ENCODE measurements at regions not wholly inside any gene's neighbourhood (a gene's known extent, or its start where the extent isn't known, plus 50 kb on each side); places are given as distances from the start of the nearest gene placed in this dataset.

- DNase-seq (ENCODE audit: low read depth) = no peak
These were observed 170.2 kb upstream of the SALL1 start for GRCh38 chr16:51321251-51321650.

- no peak for DNase-seq (ENCODE audit: low read depth)
These were observed 166.5 kb upstream of the SALL1 start for GRCh38 chr16:51317575-51317974.

GRCh38 chr16:51313198-51313597, 162.1 kb upstream of the SALL1 start:
- DNase-seq (ENCODE audit: low read depth) = no peak

- DNase-seq (ENCODE audit: low read depth) = no peak
These were observed 161.5 kb upstream of the SALL1 start for GRCh38 chr16:51312363-51313150.

GRCh38 chr16:51310159-51310558, 159.1 kb upstream of the SALL1 start:
- DNase-seq (ENCODE audit: low read depth) = no peak

GRCh38 chr16:51306886-51307595, 156.0 kb upstream of the SALL1 start:
- DNase-seq (ENCODE audit: low read depth) = peak; percentile 31

GRCh38 chr16:51306116-51306515, 155.0 kb upstream of the SALL1 start:
- DNase-seq (ENCODE audit: low read depth) = peak; percentile 55

GRCh38 chr16:51305337-51305736, 154.3 kb upstream of the SALL1 start:
- no peak for DNase-seq (ENCODE audit: low read depth)

- no peak for DNase-seq (ENCODE audit: low read depth)
These were observed 151.0 kb upstream of the SALL1 start for GRCh38 chr16:51302042-51302441.

- DNase-seq (ENCODE audit: low read depth) = no peak
These were observed 147.7 kb upstream of the SALL1 start for GRCh38 chr16:51298800-51299199.

- no peak for DNase-seq (ENCODE audit: low read depth)
These were observed 139.6 kb upstream of the SALL1 start for GRCh38 chr16:51290442-51291285.

- DNase-seq (ENCODE audit: low read depth) = no peak
These were observed 138.3 kb upstream of the SALL1 start for GRCh38 chr16:51289336-51289735.

GRCh38 chr16:51287121-51287755, 136.2 kb upstream of the SALL1 start:
- DNase-seq (ENCODE audit: low read depth) = no peak

- DNase-seq (ENCODE audit: low read depth) = no peak
These were observed 135.2 kb upstream of the SALL1 start for GRCh38 chr16:51286272-51286671.

- DNase-seq (ENCODE audit: low read depth) = no peak
These were observed 125.3 kb upstream of the SALL1 start for GRCh38 chr16:51276336-51276735.

GRCh38 chr16:51272420-51272819, 121.3 kb upstream of the SALL1 start:
- DNase-seq (ENCODE audit: low read depth) = no peak

- DNase-seq (ENCODE audit: low read depth) = no peak
These were observed 120.2 kb upstream of the SALL1 start for GRCh38 chr16:51271156-51271701.

- no peak for DNase-seq (ENCODE audit: low read depth)
These were observed 117.2 kb upstream of the SALL1 start for GRCh38 chr16:51268237-51268636.

GRCh38 chr16:51267681-51268080, 116.6 kb upstream of the SALL1 start:
- DNase-seq (ENCODE audit: low read depth) = no peak

GRCh38 chr16:51262428-51262827, 111.4 kb upstream of the SALL1 start:
- DNase-seq (ENCODE audit: low read depth) = no peak

GRCh38 chr16:51261919-51262318, 110.8 kb upstream of the SALL1 start:
- no peak for DNase-seq (ENCODE audit: low read depth)

Measured in GM04504 (cell line).